Hematopoietic multipotent progenitor cell treated with erythropoietin and hydrocortisone succinate and interleukin-3 and kit ligand, for 6 days (in vitro differentiated cells): ENCODE measurements at regions not wholly inside any gene's neighbourhood (a gene's known extent, or its start where the extent isn't known, plus 50 kb on each side); places are given as distances from the start of the nearest gene placed in this dataset.

ENCODE experiments used
- DNase-seq: peaks from one replicate; pipeline ENCODE4 v3.0.0-alpha.2; 2015

DNA sequence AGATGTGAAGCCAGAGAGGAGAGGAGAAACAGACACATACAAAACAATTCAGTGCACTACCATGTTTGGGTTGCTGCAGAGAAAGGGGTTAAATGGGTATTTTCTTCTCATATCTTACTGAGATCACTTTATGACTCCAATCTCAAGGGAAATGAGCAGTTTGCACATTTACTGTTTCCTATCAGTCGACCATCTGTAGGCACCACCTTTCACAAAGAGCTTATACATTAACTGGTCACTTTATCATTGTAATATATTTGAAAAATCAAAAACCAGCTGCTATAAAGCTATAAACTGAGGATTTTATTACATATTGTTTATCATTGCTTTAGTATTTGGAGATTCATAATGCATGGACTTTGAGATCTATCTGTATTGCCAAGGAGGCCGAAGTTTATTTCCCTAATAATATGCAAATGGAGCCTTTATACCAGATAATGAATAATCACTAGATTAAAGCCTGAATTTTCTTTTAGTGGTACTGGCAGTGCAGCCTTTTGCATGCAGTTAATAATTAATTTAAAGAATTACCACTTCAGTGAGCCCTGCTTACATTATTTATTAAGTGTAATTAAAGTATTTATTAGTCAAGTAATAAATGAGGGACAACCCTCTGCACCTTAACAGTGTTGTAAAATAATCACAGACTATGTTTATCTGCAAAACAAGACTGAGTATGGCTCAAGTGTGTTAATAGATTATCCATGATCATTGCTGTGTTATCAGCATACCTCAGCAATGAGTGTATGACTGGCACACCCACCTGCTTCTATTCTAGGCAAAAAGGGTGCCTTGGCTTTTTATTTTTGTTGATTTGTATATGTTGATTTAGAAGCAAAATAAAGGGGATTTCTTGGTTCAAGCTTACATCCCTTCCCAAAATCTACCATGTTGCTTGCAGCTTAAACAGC is 167.7 kb upstream of the SLC14A2 start:
- no peak for DNase-seq

DNA sequence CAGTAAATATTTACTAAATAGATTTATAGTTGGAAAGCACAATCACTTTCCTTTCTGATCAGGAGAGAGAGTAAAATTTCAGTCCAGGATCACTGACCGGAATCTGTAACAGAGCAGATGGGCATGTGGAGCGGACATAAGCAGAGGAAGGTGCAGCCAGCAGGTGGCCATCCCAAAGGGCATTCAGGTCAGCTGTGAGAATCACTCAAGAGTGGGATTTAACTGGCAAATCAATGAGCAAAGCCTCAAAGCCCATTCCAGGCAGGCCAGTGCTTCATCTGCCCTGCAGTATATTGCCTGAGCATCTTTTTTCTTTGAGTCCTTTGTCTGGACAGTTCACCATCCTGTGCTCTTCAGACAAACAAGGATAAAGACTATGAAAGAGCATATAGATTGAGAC is 166.4 kb upstream of the SLC14A2 start:
- no peak for DNase-seq

DNA sequence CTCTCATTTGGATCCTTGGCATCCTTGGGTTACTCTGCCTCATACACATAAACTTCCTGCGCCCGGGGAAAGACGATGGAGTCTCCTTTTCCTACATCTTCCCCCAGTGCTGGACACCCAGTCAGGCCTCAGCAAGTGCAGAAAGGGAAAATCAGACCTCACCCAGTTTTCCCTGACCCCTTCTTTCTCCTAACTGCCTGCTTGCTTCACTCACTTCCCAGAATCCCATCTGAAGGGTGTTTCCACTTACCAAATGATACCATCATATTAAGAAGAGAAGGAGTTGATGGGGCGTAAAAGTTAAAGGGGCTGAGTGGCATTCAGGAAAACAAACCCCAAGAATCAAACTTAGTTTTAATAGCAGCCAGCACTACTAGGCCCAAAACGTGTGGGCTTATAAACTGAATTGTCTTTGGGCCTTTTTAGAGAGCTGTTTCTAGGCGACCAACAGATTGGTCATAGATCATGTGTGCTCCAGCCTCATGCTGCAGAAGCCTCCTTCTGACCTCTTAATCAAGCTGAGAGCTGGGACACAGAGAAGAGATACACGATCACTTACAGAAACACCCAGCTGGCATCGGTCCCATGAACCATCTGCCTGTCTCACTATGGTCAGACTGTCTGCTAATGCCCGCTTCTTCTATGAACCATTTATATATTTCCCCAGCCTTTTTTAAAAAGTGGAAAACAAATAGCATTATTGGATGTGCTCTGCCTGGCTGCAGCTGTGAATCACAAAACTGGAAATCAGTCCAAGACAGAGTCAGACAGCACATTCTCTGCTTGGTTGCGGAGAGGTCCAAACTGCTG is 165.7 kb upstream of the SLC14A2 start:
- DNase-seq: no peak

DNA sequence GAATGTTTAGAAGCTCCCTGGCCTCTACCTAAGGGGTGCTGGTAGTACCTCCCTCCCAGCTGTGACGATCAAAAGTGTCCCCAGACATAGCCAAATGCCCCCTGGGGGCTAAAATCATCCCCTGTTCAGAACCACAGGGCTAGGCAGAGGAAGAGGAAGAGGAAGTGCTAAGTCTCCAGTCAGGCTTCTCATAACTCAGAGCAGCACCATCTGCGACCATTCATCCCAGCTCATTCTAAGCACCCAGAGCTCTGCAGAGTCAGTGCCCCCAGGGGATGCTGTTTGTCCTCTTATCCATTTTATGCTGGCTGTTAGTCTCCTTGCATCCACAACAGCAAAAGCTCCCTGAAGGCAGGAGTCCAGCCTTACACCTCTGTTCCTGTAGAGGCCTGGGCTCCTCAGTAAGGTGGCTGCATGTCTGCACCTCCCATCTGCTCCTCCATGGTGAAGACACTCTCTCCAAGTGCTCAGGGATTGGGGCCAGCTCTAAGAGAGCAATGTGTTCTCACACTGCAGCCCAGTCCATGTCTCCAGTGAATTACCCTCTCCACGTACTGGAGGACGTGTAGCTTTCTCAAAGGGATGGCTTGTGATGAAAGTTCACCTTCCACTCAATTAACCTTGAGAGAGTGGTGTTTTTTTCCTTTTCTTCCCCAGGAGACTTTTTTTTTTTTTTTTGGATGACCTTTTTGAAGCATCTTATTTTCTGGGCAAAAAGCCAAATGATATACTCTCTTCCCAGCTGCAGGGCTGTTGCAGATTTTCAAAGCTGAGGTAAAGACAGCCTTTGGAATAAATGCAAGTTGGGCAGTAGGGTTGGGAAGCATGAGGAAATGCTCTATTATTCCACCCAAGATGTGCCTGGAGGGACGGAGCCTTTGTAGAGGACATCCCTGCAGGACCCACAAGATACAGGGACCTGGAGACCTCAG is 158.9 kb upstream of the SLC14A2 start:
- DNase-seq: peak; percentile 36

- DNase-seq: no peak
These were observed 157.2 kb upstream of the SLC14A2 start for GRCh38 chr18:45458033-45458432.

- no peak for DNase-seq
These were observed 153.1 kb upstream of the SLC14A2 start for GRCh38 chr18:45462179-45462578.

GRCh38 chr18:45463451-45463850 is 151.8 kb upstream of the SLC14A2 start:
- no peak for DNase-seq

- DNase-seq: peak; percentile 60
These were observed 150.7 kb upstream of the SLC14A2 start for GRCh38 chr18:45464619-45465018.

GRCh38 chr18:45467293-45467692 is 148.0 kb upstream of the SLC14A2 start:
- DNase-seq: peak; percentile 27

GRCh38 chr18:45467945-45468344 is 147.3 kb upstream of the SLC14A2 start:
- DNase-seq: no peak

DNA sequence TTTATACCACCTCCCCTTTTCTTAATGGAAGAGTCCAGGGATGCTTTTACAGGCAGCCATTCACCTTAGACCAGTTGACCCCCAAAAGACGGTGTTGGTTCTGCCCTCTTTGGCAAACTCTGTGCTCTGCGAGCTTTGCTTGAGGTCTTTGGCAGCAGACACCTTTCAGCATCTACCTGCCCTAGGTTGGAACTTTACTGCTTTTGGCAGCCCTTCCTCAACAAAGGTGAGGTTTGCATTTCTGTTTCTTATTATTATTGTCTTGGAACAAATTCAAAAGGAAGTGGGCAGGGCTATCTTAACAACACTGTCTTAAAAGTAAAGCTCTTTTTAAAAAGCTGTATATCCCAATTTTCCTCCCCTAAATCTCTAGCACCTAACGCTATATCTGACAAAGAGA is 136.4 kb upstream of the SLC14A2 start:
- no peak for DNase-seq

GRCh38 chr18:45480219-45481015 is 134.9 kb upstream of the SLC14A2 start:
- no peak for DNase-seq

- no peak for DNase-seq
These were observed 133.5 kb upstream of the SLC14A2 start for GRCh38 chr18:45481821-45482220.

DNA sequence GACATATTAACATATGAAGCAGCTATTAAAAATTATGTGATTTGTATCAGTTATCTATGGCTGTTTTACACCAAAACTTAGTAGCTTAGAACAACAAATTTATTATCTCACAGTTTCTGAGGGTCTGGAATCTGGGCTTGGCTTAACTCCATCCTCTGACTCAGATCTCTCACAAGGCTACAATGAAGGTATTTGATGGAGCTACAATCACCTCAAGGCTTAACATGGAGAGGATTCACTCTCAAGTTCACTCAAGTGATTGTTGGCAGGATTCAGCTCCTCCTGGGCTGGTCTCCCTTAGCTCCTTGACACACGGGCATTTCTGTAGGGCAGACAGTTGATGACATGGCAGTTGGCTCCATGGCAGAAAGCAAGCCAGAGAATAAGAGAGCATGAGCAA is 133.0 kb upstream of the SLC14A2 start:
- no peak for DNase-seq

GRCh38 chr18:45487581-45487980 is 127.7 kb upstream of the SLC14A2 start:
- DNase-seq: no peak

GRCh38 chr18:45488645-45489044 is 126.6 kb upstream of the SLC14A2 start:
- no peak for DNase-seq

- DNase-seq: no peak
These were observed 121.4 kb upstream of the SLC14A2 start for GRCh38 chr18:45493830-45494229.

DNA sequence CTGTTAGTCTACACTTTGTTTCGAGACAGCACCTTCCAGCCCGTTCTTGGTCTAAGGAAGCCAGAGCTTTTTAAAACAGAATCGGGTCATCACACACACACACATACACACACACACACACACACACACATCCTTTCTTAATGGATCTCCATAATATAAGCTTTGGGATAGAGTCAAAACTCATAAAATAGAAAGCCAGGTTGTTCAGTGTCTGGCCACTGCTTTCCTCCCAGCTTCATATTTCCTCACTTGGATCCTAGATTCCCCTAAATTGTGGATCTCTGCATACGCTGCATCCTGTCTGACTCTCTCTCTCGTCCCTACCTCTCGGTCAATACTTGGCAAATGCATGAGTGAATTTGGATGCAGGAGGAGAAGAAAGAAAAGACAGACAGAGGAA is 120.5 kb upstream of the SLC14A2 start:
- DNase-seq: no peak

GRCh38 chr18:45496741-45497140 is 118.5 kb upstream of the SLC14A2 start:
- DNase-seq: no peak

- no peak for DNase-seq
These were observed 117.5 kb upstream of the SLC14A2 start for GRCh38 chr18:45497595-45498286.

DNA sequence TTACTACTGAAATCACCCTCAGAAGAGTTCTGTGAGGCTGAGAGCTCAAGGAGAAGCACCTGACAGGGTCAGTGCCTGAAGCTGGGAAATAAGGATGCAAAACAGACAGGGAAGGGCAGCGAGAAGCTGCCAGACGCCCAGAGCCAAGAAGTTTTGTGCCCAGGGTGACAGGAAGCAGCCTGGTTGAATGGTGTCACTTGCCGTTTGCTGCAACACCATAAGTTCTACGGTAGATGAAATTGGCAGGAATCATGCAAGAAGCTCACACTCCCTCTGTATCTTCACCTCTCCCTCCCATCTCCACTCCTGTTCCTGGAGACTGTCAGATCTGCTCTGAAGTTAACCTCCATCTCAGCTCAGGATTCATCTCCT is 117.0 kb upstream of the SLC14A2 start:
- no peak for DNase-seq
